Karpas-422 (cell line): ENCODE measurements at regions not wholly inside any gene's neighbourhood (a gene's known extent, or its start where the extent isn't known, plus 50 kb on each side); places are given as distances from the start of the nearest gene placed in this dataset.
"Not testable (repeated sequence)": the region's sequence is repeated elsewhere in the genome, so short reads cannot be mapped to it uniquely, and the experiment has no call there.

ENCODE experiments used
- DNase-seq: peaks from one replicate; pipeline ENCODE4 v3.0.0-alpha.2; 2015
- H2AFZ ChIP-seq: fragments of 200-600 bp; sonication (generic); 2 replicates; pipeline ENCODE4 v1.6.1; 2014; ENCODE audit warnings: antibody characterized with exemption, low read length, mixed read lengths
- H3K27ac ChIP-seq: fragments of 200-600 bp; sonication (generic); 2 replicates; pipeline ENCODE4 v1.5.1; 2014; ENCODE audit warnings: mild to moderate bottlenecking, low read length, moderate library complexity
- H3K27me3 ChIP-seq: fragments of 200-600 bp; sonication (generic); 2 replicates; pipeline ENCODE4 v1.6.1; 2014; ENCODE audit warnings: low read length, mixed read lengths
- H3K36me3 ChIP-seq: fragments of 200-600 bp; sonication (generic); 2 replicates; pipeline ENCODE4 v1.6.1; 2014; ENCODE audit warnings: low read length, mixed read lengths; ENCODE audit not compliant: insufficient read depth
- H3K4me1 ChIP-seq: fragments of 200-600 bp; sonication (generic); 2 replicates; pipeline ENCODE4 v1.6.1; 2014; ENCODE audit warnings: mild to moderate bottlenecking, low read length, mixed read lengths
- H3K4me2 ChIP-seq: fragments of 200-600 bp; sonication (generic); 2 replicates; pipeline ENCODE4 v1.6.1; 2014; ENCODE audit warnings: low read length, low read depth, mild to moderate bottlenecking; ENCODE audit not compliant: poor library complexity, severe bottlenecking
- H3K4me3 ChIP-seq: fragments of 200-600 bp; sonication (generic); 2 replicates; pipeline ENCODE4 v1.5.1; 2014; ENCODE audit warnings: mild to moderate bottlenecking, antibody characterized with exemption, low read length, mixed read lengths
- H3K79me2 ChIP-seq: fragments of 200-600 bp; sonication (generic); 2 replicates; pipeline ENCODE4 v1.6.1; 2014; ENCODE audit warnings: mild to moderate bottlenecking, low read length, mixed read lengths
- H3K9ac ChIP-seq: fragments of 200-600 bp; sonication (generic); 2 replicates; pipeline ENCODE4 v1.6.0; 2014; ENCODE audit warnings: low read length
- H3K9me2 ChIP-seq: fragments of 200-600 bp; sonication (generic), shearing (Covaris generic); replicated peaks from 2 replicates; pipeline ENCODE4 v1.6.0; 2014; ENCODE audit warnings: mild to moderate bottlenecking, low read length, moderate library complexity; ENCODE audit not compliant: insufficient read depth
- H3K9me3 ChIP-seq: fragments of 300-700, 200-600 bp; sonication (generic); 2 replicates; pipeline ENCODE4 v1.6.1; 2014; ENCODE audit warnings: low read length, mixed read lengths
- H4K20me1 ChIP-seq: fragments of 200-600 bp; sonication (generic); 2 replicates; pipeline ENCODE4 v1.6.1; 2014; ENCODE audit warnings: mild to moderate bottlenecking, antibody characterized with exemption, low read length, low read depth; ENCODE audit not compliant: insufficient read depth

DNA sequence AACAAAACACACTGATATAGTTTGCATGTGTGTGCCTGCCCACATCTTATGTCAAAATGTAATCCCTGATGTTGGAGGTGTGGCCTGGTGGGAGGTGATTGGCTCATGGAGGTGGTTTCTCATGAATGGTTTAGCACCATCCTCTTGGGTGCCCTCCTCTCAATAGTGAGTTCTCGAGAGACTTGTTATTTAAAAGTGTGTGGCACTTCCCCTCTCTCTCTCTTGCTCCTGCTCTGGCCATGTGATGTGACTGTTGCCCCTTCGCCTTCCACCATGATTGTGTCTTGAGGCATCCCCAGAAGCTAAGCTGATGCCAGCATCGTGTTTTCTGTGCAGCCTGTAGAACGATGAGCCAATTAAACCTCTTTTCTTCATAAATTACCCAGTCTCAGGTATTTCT, 454.1 kb upstream of the DCN start:
- Histone ChIP-seq H3K27me3 (no peaks in the 10 kb centered on the region), H3K4me1 (no peaks in the 10 kb centered on the region), H3K9me3 (no peaks in the 10 kb centered on the region), H3K36me3 (no peaks in the 10 kb centered on the region), H3K79me2 (no peaks in the 10 kb centered on the region), H4K20me1 (no peaks in the 10 kb centered on the region), H3K4me3 (no peak overlapping the region), H3K9ac (no peak overlapping the region), H3K4me2 (no peak overlapping the region), H2AFZ (no peak overlapping the region), H3K9me2 (no peaks in the 10 kb centered on the region), H3K27ac (no peak overlapping the region)
- DNase-seq = no peak

DNA sequence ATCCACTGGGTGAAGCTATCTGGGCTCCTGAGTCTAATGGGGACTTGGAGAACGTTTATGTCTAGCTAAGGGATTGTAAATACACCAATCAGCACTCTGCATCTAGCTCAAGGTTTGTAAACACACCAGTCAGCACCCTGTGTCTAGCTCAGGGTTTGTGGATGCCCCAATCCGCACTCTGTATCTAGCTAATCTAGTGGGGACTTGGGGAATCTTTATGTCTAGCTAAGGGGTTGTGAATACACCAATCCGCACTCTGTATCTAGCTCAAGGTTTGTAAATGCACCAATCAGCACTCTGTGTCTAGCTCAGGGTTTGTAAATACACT, 451.7 kb upstream of the DCN start:
- not testable (repeated sequence) for H3K9ac ChIP-seq, H3K4me2 ChIP-seq, H3K9me2 ChIP-seq, H3K79me2 ChIP-seq, H3K36me3 ChIP-seq, DNase-seq, H3K9me3 ChIP-seq, H3K4me1 ChIP-seq, H3K4me3 ChIP-seq, H2AFZ ChIP-seq, H3K27me3 ChIP-seq, H3K27ac ChIP-seq, H4K20me1 ChIP-seq

DNA sequence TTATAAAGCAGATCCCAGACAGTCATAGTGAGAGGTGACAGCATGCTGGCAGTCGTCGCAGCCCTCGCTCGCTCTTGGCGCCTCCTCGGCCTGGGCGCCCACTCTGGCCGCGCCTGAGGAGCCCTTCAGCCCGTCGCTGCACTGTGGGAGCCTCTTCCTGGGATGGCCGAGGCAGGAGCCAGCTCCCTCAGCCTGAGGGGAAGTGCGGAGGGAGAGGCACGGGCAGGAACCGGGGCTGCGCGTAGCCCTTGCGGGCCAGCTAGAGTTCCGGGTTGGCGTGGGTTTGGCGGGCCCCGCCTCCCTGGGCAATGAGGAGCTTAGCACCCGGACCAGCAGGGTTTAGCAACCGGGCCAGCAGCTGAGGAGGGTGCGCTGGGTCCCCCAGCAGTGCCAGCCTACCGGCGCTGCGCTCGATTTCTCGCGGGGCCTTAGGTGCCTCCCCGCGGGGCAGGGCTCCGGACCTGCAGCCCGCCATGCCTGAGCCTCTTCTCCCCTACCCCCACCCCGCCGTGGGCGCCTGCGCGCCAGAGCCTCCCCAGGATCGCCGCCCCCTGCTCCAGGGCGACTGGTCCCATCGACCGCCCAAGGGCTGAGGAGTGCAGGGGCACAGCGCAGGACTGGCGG, 451.2 kb upstream of the DCN start:
- H3K9ac ChIP-seq = no peak overlapping the region

DNA sequence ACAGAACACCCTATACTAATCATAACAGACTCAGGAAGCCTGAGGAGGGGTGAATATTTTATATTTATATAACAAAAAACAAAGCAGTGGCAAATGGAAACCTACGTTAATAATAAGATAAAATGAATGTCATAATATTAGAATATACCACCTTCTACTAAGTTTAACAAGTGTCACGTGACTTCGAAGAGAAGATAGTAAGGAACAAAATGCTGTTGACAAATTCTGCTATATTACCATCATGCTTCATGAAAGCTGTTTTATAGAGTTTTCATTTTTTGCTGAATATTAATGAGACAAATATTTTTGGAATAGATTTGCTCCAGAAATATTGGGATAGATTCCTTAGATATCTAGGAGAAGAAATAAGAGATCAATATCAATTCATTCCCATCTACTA, 450.6 kb upstream of the DCN start:
- Histone ChIP-seq H3K9ac (no peak overlapping the region), H3K27me3 (no peaks in the 10 kb centered on the region), H3K9me2 (no peaks in the 10 kb centered on the region), H3K79me2 (no peaks in the 10 kb centered on the region), H3K4me1 (no peaks in the 10 kb centered on the region), H4K20me1 (no peaks in the 10 kb centered on the region), H3K4me3 (no peak overlapping the region), H2AFZ (no peak overlapping the region), H3K27ac (no peak overlapping the region), H3K9me3 (no peaks in the 10 kb centered on the region), H3K4me2 (no peak overlapping the region), H3K36me3 (no peaks in the 10 kb centered on the region)
- DNase-seq = no peak

More for the DNA sequence above, 451.2 kb upstream of the DCN start:
- no peaks in the 10 kb centered on the region for H3K4me1 ChIP-seq
- H3K27ac ChIP-seq = no peak overlapping the region
- no peak overlapping the region for H3K4me3 ChIP-seq
- no peaks in the 10 kb centered on the region for H3K9me3 ChIP-seq
- no peak for DNase-seq
- H2AFZ ChIP-seq = no peak overlapping the region
- H3K27me3 ChIP-seq = no peaks in the 10 kb centered on the region
- no peaks in the 10 kb centered on the region for H3K9me2 ChIP-seq
- H3K79me2 ChIP-seq = no peaks in the 10 kb centered on the region
- H4K20me1 ChIP-seq = no peaks in the 10 kb centered on the region
- H3K4me2 ChIP-seq = no peak overlapping the region
- H3K36me3 ChIP-seq = no peaks in the 10 kb centered on the region

DNA sequence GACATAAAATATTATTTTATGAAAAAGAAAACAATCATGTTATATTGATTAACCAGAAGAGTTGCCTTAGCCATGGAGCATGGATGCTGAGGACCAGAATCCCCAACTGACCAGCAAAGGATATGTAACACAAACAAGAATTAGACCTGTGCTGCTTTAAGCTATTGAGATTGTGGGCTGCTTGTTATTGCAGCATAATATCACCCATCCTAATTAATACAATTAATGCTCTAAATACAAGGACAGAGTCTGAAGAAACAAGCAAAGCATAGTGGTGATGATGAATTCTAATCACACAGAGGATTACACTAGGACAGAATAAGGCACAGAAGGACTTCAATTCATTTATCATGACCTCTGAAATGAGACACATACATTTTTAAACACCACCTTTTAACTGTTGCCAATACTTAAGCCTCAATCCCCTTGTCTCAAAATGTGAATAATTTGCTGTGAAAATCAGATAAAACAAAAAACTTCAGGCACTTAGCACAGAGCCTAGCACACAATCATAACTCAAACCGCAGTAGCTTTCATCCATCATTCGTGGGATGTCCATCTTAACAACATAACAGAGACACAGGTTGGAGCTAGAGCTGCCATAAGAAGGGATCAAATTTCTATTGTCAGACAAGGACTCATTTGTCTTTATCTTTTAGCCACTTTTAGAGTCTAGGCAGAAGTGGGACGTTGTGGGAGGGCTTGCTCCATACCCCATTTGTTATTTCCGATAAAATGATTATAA, 449.6 kb upstream of the DCN start:
- Histone ChIP-seq H4K20me1 (no peaks in the 10 kb centered on the region), H3K4me1 (no peaks in the 10 kb centered on the region), H3K79me2 (no peaks in the 10 kb centered on the region), H3K27ac (no peak overlapping the region), H3K4me3 (no peak overlapping the region), H3K36me3 (no peaks in the 10 kb centered on the region), H3K27me3 (no peaks in the 10 kb centered on the region), H3K9me3 (no peaks in the 10 kb centered on the region), H3K9me2 (no peaks in the 10 kb centered on the region), H3K4me2 (no peak overlapping the region), H2AFZ (no peak overlapping the region), H3K9ac (no peak overlapping the region)
- no peak for DNase-seq

DNA sequence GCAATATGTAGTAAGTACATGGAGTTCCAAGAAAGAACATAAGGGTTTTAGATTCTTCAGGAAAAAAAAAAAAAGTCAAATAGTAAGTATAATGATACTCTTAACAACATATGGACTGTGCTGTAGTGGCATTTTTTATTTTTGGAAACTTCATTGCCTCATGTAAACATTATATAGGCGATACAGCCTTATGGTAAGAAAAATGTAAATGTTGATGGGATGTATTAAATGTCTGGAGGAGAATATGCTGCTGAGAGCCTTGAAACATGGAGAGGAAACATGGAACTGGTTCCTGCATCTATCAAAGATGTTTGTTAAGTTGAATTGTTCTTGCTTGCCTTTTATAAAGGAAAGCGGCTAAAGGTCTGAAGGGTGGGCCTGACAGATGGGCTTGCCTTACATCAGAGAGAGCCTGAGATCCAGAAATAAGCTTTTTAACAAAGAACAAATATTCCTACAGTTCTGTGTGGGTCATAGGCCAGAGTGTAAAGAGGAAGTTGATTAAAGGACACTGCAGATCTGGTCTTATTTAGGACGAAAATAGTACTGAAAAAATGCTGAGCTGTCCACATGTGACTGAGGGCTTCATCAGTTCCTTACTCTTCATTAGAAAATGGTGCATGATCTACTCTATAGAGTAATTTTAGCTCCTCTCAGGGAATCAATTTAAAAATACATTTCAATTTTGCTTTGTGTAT, 448.1 kb upstream of the DCN start:
- no peaks in the 10 kb centered on the region for H3K4me1 ChIP-seq
- H3K9me3 ChIP-seq = no peaks in the 10 kb centered on the region
- H3K9ac ChIP-seq = no peak overlapping the region
- H3K4me2 ChIP-seq = no peak overlapping the region
- no peak overlapping the region for H3K27ac ChIP-seq
- no peak overlapping the region for H3K4me3 ChIP-seq
- H2AFZ ChIP-seq = no peak overlapping the region
- H3K27me3 ChIP-seq = no peaks in the 10 kb centered on the region
- no peaks in the 10 kb centered on the region for H3K9me2 ChIP-seq
- DNase-seq = no peak
- H4K20me1 ChIP-seq = no peaks in the 10 kb centered on the region
- no peaks in the 10 kb centered on the region for H3K79me2 ChIP-seq
- no peaks in the 10 kb centered on the region for H3K36me3 ChIP-seq

DNA sequence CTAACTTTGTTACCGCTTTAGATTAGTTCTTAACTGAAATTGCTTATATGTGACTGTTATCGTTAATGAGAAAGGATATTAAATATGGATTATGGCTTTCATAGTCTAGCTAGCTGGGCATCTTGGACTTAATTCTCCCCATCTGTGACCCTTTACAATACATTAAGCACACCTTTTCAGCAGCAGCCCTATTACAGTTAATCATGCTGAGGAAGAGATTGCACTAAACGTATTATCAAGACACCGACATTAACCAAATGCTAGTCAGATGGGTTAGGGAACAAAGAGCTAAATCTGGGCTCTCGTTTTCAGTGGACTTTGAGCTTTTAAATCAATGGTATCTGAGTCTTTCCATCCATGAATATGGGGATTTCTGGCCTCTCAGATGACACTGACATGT, 447.5 kb upstream of the DCN start:
- H3K4me1 ChIP-seq = no peaks in the 10 kb centered on the region
- no peak overlapping the region for H3K4me2 ChIP-seq
- H3K36me3 ChIP-seq = no peaks in the 10 kb centered on the region
- DNase-seq = no peak
- H3K79me2 ChIP-seq = no peaks in the 10 kb centered on the region
- no peaks in the 10 kb centered on the region for H3K9me2 ChIP-seq
- H3K9me3 ChIP-seq = no peaks in the 10 kb centered on the region
- no peaks in the 10 kb centered on the region for H3K27me3 ChIP-seq
- H3K27ac ChIP-seq = no peak overlapping the region
- H3K4me3 ChIP-seq = no peak overlapping the region
- H4K20me1 ChIP-seq = no peaks in the 10 kb centered on the region
- no peak overlapping the region for H3K9ac ChIP-seq
- no peak overlapping the region for H2AFZ ChIP-seq

DNA sequence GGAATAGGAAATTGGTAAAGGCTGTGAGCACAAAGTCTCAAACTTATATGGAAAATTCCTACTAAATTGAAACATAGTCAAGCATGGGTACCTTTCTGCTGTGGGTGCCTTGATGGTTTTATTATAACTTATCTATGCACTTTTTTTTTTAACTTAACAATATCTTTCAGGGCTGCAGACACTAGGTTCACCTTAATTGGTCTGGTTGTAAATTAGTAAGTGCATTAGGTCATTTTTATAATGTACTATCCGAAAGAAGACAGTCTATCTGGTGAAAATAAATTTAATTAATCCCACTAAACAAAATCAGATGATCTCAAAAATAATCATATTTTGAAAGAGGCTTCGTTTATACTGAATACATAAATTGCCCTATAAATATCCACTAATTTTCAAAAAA, 446.8 kb upstream of the DCN start:
- H3K27ac ChIP-seq = no peak overlapping the region
- H3K4me2 ChIP-seq = no peak overlapping the region
- no peak overlapping the region for H3K9ac ChIP-seq
- no peaks in the 10 kb centered on the region for H4K20me1 ChIP-seq
- H3K4me3 ChIP-seq = no peak overlapping the region
- H3K27me3 ChIP-seq = no peaks in the 10 kb centered on the region
- no peaks in the 10 kb centered on the region for H3K36me3 ChIP-seq
- no peaks in the 10 kb centered on the region for H3K4me1 ChIP-seq
- H2AFZ ChIP-seq = no peak overlapping the region
- H3K9me2 ChIP-seq = no peaks in the 10 kb centered on the region
- H3K79me2 ChIP-seq = no peaks in the 10 kb centered on the region
- no peak for DNase-seq
- no peaks in the 10 kb centered on the region for H3K9me3 ChIP-seq
